Activated CD4-positive, alpha-beta memory T cell treated with anti-CD3 and anti-CD28 coated beads for 36 hours (primary cell): ENCODE measurements at regions not wholly inside any gene's neighbourhood (a gene's known extent, or its start where the extent isn't known, plus 50 kb on each side); places are given as distances from the start of the nearest gene placed in this dataset.

Experiments
- CTCF ChIA-PET: fragments of 350-600 bp; sonication (Branson Sonifier 250); formaldehyde crosslinking; loops from one replicate; lab custom pipeline; 2021; ENCODE audit warnings: antibody characterized with exemption, inconsistent platforms; lab: Charles Lee
- POLR2A ChIA-PET: fragments of 350-600 bp; sonication (Branson Sonifier 250); formaldehyde crosslinking; loops from one replicate; lab custom pipeline; 2021; ENCODE audit warnings: antibody characterized with exemption; lab: Charles Lee
- DNase-seq: peaks from one replicate; pipeline ENCODE4 v3.0.0-alpha.2; 2020
- H3K27ac Mint-ChIP-seq: one replicate; pipeline ENCODE4 v1.8.0; 2021; ENCODE audit warnings: mixed read lengths
- H3K27me3 Mint-ChIP-seq: one replicate; pipeline ENCODE4 v1.8.0; 2021; ENCODE audit warnings: mixed read lengths
- H3K36me3 Mint-ChIP-seq: one replicate; pipeline ENCODE4 v1.8.0; 2021; ENCODE audit warnings: mixed read lengths
- H3K4me1 Mint-ChIP-seq: one replicate; pipeline ENCODE4 v1.8.0; 2021; ENCODE audit warnings: low read depth, mixed read lengths
- H3K4me3 Mint-ChIP-seq: one replicate; pipeline ENCODE4 v1.8.0; 2021; ENCODE audit warnings: mild to moderate bottlenecking, mixed read lengths
- H3K9me3 Mint-ChIP-seq: one replicate; pipeline ENCODE4 v1.8.0; 2021; ENCODE audit warnings: mixed read lengths
- intact Hi-C: fragments of 100-400 bp; cut with micrococcal nuclease; formaldehyde crosslinking; loops from one replicate; pipeline ENCODE4 v1.15.1; 2023

- intact Hi-C loops, result no loop called here
- POLR2A ChIA-PET, result no interaction called here
Observed at GRCh38 chr4:20443015-20443805, 191.5 kb downstream of the SLIT2 start.

GRCh38 chr4:20444599-20445337 lies 193.1 kb downstream of the SLIT2 start:
- ChIA-PET POLR2A (no interaction called here), CTCF (no interaction called here)
- Mint-ChIP-seq H3K36me3 (no peaks in the 10 kb centered on the region), H3K4me3 (no peak overlapping the region), H3K9me3 (no peaks in the 10 kb centered on the region), H3K27ac (no peak overlapping the region), H3K4me1 (no peaks in the 10 kb centered on the region), H3K27me3 (no peaks in the 10 kb centered on the region)
- no peak for DNase-seq
- intact Hi-C loops, result no loop called here

More at GRCh38 chr4:20443015-20443805, 191.5 kb downstream of the SLIT2 start:
- no peaks in the 10 kb centered on the region for H3K27me3 Mint-ChIP-seq
- no peaks in the 10 kb centered on the region for H3K9me3 Mint-ChIP-seq
- no peak overlapping the region for H3K27ac Mint-ChIP-seq
- H3K4me3 Mint-ChIP-seq, result no peak overlapping the region
- CTCF ChIA-PET, result no interaction called here
- H3K4me1 Mint-ChIP-seq, result no peaks in the 10 kb centered on the region
- no peak for DNase-seq
- H3K36me3 Mint-ChIP-seq, result no peaks in the 10 kb centered on the region

GRCh38 chr4:20445933-20446723 lies 194.4 kb downstream of the SLIT2 start:
- Mint-ChIP-seq H3K27ac (no peak overlapping the region), H3K4me3 (no peak overlapping the region), H3K27me3 (no peaks in the 10 kb centered on the region), H3K4me1 (no peaks in the 10 kb centered on the region), H3K36me3 (no peaks in the 10 kb centered on the region), H3K9me3 (no peaks in the 10 kb centered on the region)
- intact Hi-C loops, result no loop called here
- CTCF ChIA-PET, result interaction anchor here (0.6 kb wide), 1 partner anchor 29 kb away, joined by 3 read pairs; no protein-coding TSS in a partner anchor
- POLR2A ChIA-PET, result no interaction called here
- DNase-seq, result no peak

- ChIA-PET POLR2A (no interaction called here), CTCF (no interaction called here)
- no peak overlapping the region for H3K27ac Mint-ChIP-seq
- H3K4me1 Mint-ChIP-seq, result no peaks in the 10 kb centered on the region
- no peak for DNase-seq
- intact Hi-C loops, result no loop called here
- no peaks in the 10 kb centered on the region for H3K9me3 Mint-ChIP-seq
- no peaks in the 10 kb centered on the region for H3K36me3 Mint-ChIP-seq
- no peak overlapping the region for H3K4me3 Mint-ChIP-seq
- peaks cover 2% of the 10 kb centered on the region for H3K27me3 Mint-ChIP-seq
Observed at GRCh38 chr4:20447103-20447502, 195.4 kb downstream of the SLIT2 start.

GRCh38 chr4:20451986-20452385 lies 200.3 kb downstream of the SLIT2 start:
- Mint-ChIP-seq H3K9me3 (no peaks in the 10 kb centered on the region), H3K4me3 (no peak overlapping the region), H3K36me3 (no peaks in the 10 kb centered on the region), H3K27me3 (peaks cover 2% of the 10 kb centered on the region), H3K4me1 (no peaks in the 10 kb centered on the region), H3K27ac (no peak overlapping the region)
- no peak for DNase-seq
- CTCF ChIA-PET, result no interaction called here
- POLR2A ChIA-PET, result no interaction called here
- intact Hi-C loops, result no loop called here

GRCh38 chr4:20454515-20454914 lies 202.8 kb downstream of the SLIT2 start:
- no peak for DNase-seq
- H3K27me3 Mint-ChIP-seq, result peaks cover 2% of the 10 kb centered on the region
- ChIA-PET POLR2A (no interaction called here), CTCF (no interaction called here)
- no peaks in the 10 kb centered on the region for H3K36me3 Mint-ChIP-seq
- no peaks in the 10 kb centered on the region for H3K9me3 Mint-ChIP-seq
- H3K4me1 Mint-ChIP-seq, result no peaks in the 10 kb centered on the region
- intact Hi-C loops, result no loop called here
- no peak overlapping the region for H3K27ac Mint-ChIP-seq
- no peak overlapping the region for H3K4me3 Mint-ChIP-seq

- no peak overlapping the region for H3K27ac Mint-ChIP-seq
- intact Hi-C loops, result no loop called here
- ChIA-PET POLR2A (no interaction called here), CTCF (no interaction called here)
- no peak overlapping the region for H3K4me3 Mint-ChIP-seq
- no peaks in the 10 kb centered on the region for H3K4me1 Mint-ChIP-seq
- no peak for DNase-seq
- H3K9me3 Mint-ChIP-seq, result no peaks in the 10 kb centered on the region
- H3K36me3 Mint-ChIP-seq, result no peaks in the 10 kb centered on the region
- H3K27me3 Mint-ChIP-seq, result peaks cover 2% of the 10 kb centered on the region
Observed at GRCh38 chr4:20456407-20456806, 204.7 kb downstream of the SLIT2 start.

- intact Hi-C loops, result no loop called here
- H3K27ac Mint-ChIP-seq, result no peak overlapping the region
- no peaks in the 10 kb centered on the region for H3K27me3 Mint-ChIP-seq
- no peaks in the 10 kb centered on the region for H3K9me3 Mint-ChIP-seq
- H3K4me3 Mint-ChIP-seq, result no peak overlapping the region
- H3K36me3 Mint-ChIP-seq, result no peaks in the 10 kb centered on the region
- DNase-seq, result no peak
- ChIA-PET CTCF (interaction anchor here (0.5 to 0.6 kb wide), 2 partner anchors 113 to 117 kb away, joined by 3 read pairs; no protein-coding TSS in a partner anchor), POLR2A (no interaction called here)
- no peaks in the 10 kb centered on the region for H3K4me1 Mint-ChIP-seq
Observed at GRCh38 chr4:20462426-20463175, 210.9 kb downstream of the SLIT2 start.

- Mint-ChIP-seq H3K36me3 (no peaks in the 10 kb centered on the region), H3K9me3 (no peaks in the 10 kb centered on the region), H3K4me1 (no peaks in the 10 kb centered on the region), H3K27ac (no peak overlapping the region), H3K27me3 (no peaks in the 10 kb centered on the region), H3K4me3 (no peak overlapping the region)
- ChIA-PET CTCF (no interaction called here), POLR2A (no interaction called here)
- intact Hi-C loops, result no loop called here
- DNase-seq, result no peak
Observed at GRCh38 chr4:20463176-20463430, 211.4 kb downstream of the SLIT2 start.

- intact Hi-C loops, result no loop called here
- H3K4me3 Mint-ChIP-seq, result no peak overlapping the region
- no peaks in the 10 kb centered on the region for H3K9me3 Mint-ChIP-seq
- no peak for DNase-seq
- POLR2A ChIA-PET, result no interaction called here
- H3K27me3 Mint-ChIP-seq, result no peaks in the 10 kb centered on the region
- H3K27ac Mint-ChIP-seq, result no peak overlapping the region
- CTCF ChIA-PET, result no interaction called here
- H3K4me1 Mint-ChIP-seq, result no peaks in the 10 kb centered on the region
- H3K36me3 Mint-ChIP-seq, result no peaks in the 10 kb centered on the region
Observed at GRCh38 chr4:20464381-20464780, 212.7 kb downstream of the SLIT2 start.

- CTCF ChIA-PET, result no interaction called here
- no peak overlapping the region for H3K4me3 Mint-ChIP-seq
- no peaks in the 10 kb centered on the region for H3K36me3 Mint-ChIP-seq
- no peaks in the 10 kb centered on the region for H3K27me3 Mint-ChIP-seq
- no peak for DNase-seq
- intact Hi-C loops, result no loop called here
- H3K27ac Mint-ChIP-seq, result no peak overlapping the region
- H3K4me1 Mint-ChIP-seq, result no peaks in the 10 kb centered on the region
- peaks cover 2% of the 10 kb centered on the region for H3K9me3 Mint-ChIP-seq
- POLR2A ChIA-PET, result no interaction called here
Observed at GRCh38 chr4:20474119-20474518, 222.4 kb downstream of the SLIT2 start.

GRCh38 chr4:20478412-20478811 lies 221.8 kb upstream of the PACRGL start:
- Mint-ChIP-seq H3K4me3 (no peak overlapping the region), H3K27ac (no peak overlapping the region), H3K9me3 (no peaks in the 10 kb centered on the region), H3K27me3 (no peaks in the 10 kb centered on the region), H3K4me1 (no peaks in the 10 kb centered on the region), H3K36me3 (no peaks in the 10 kb centered on the region)
- POLR2A ChIA-PET, result no interaction called here
- DNase-seq, result no peak
- intact Hi-C loops, result no loop called here
- CTCF ChIA-PET, result no interaction called here
